IPS-18a (cell line): ENCODE measurements at regions not wholly inside any gene's neighbourhood (a gene's known extent, or its start where the extent isn't known, plus 50 kb on each side); places are given as distances from the start of the nearest gene placed in this dataset.
"Not testable (repeated sequence)": the region's sequence is repeated elsewhere in the genome, so short reads cannot be mapped to it uniquely, and the experiment has no call there.

Experiments
- H3K27ac ChIP-seq: one replicate; pipeline ENCODE4 v1.5.1; 2013; ENCODE audit warnings: low read length
- H3K27me3 ChIP-seq: one replicate; pipeline ENCODE4 v1.6.1; 2013; ENCODE audit warnings: mild to moderate bottlenecking, low read length; ENCODE audit not compliant: control insufficient read depth, insufficient read depth
- H3K36me3 ChIP-seq: one replicate; pipeline ENCODE4 v1.6.1; 2013; ENCODE audit warnings: low read depth, low read length; ENCODE audit not compliant: control insufficient read depth
- H3K4me1 ChIP-seq: one replicate; pipeline ENCODE4 v1.6.1; 2013; ENCODE audit warnings: low read depth, low read length; ENCODE audit not compliant: control insufficient read depth
- H3K4me3 ChIP-seq: one replicate; pipeline ENCODE4 v1.5.1; 2013; ENCODE audit warnings: low read length
- H3K9ac ChIP-seq: one replicate; pipeline ENCODE4 v1.6.1; 2013; ENCODE audit warnings: mild to moderate bottlenecking, low read length, moderate library complexity
- H3K9me3 ChIP-seq: one replicate; pipeline ENCODE4 v1.6.1; 2013; ENCODE audit warnings: low read depth, low read length; ENCODE audit not compliant: control insufficient read depth

DNA sequence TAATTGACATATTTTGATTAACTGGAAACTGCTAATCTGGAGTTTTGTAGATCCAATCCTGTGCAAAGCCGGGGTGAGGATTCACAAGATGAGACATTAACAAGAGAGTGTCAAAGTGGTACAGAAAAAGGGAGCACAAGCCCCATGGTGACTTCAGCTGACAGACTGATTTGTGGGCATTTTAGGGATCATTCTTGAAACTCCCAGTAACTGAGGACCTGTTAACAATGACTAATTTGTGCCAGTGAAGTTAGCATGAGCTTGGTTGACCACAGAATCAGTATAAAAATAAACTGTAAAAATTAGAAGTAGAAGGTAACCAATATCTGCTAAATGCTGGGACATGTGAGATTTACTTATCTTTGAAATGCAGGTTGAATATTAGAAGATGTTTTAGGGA, 1578.3 kb downstream of the EFNA5 start:
- peaks cover 8% of the 10 kb centered on the region for H3K4me1 ChIP-seq
- H3K27me3 ChIP-seq = no peaks in the 10 kb centered on the region
- no peak overlapping the region for H3K4me3 ChIP-seq
- no peaks in the 10 kb centered on the region for H3K36me3 ChIP-seq
- no peak overlapping the region for H3K27ac ChIP-seq
- no peak overlapping the region for H3K9ac ChIP-seq
- H3K9me3 ChIP-seq = no peaks in the 10 kb centered on the region

DNA sequence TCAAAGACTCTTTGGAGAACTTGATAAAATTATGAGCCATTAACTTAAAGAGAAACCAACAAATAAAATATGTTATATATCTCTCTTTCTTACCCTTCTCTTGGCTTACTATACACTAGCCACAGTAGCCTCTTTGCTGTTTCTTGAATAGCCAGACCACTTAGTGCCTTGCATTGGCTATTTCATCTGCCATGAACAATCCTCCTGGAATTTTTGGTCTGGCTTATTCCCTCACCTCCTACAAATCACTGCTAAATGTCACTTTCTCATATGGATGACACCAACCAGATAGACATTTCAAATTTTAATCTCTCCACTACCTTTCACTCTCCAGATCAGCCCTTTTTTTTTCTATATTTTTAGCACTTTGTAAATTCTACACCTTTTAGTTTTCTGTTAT, 1581.7 kb downstream of the EFNA5 start:
- Histone ChIP-seq H3K27ac (no peak overlapping the region), H3K9ac (no peak overlapping the region), H3K4me1 (peaks cover 38% of the 10 kb centered on the region)

DNA sequence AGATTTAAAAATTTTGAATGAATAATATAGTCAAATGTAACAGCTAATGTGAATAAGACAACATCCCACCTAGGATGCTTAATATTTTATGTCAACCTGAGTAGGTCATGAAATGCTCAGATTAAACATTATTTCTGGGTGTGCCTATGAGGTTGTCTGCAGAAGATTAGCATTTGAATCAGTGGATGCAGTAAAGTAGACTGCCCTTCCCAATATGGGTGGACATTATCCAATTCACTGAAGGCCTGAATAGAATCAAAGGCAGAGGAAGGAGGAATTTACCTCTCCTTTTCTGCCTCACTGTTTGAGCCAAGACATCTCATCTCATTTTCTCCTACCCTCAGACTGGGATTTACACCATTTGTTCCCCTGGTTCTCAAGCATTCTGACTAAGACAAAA, 1582.3 kb downstream of the EFNA5 start:
- H3K9me3 ChIP-seq = no peaks in the 10 kb centered on the region
- H3K4me3 ChIP-seq = no peak overlapping the region
- peaks cover 44% of the 10 kb centered on the region for H3K4me1 ChIP-seq
- H3K36me3 ChIP-seq = no peaks in the 10 kb centered on the region
- H3K27me3 ChIP-seq = no peaks in the 10 kb centered on the region
- H3K9ac ChIP-seq = no peak overlapping the region
- no peak overlapping the region for H3K27ac ChIP-seq

More for the DNA sequence above, 1581.7 kb downstream of the EFNA5 start:
- Histone ChIP-seq H3K9me3 (no peaks in the 10 kb centered on the region), H3K36me3 (no peaks in the 10 kb centered on the region), H3K4me3 (no peak overlapping the region), H3K27me3 (no peaks in the 10 kb centered on the region)

DNA sequence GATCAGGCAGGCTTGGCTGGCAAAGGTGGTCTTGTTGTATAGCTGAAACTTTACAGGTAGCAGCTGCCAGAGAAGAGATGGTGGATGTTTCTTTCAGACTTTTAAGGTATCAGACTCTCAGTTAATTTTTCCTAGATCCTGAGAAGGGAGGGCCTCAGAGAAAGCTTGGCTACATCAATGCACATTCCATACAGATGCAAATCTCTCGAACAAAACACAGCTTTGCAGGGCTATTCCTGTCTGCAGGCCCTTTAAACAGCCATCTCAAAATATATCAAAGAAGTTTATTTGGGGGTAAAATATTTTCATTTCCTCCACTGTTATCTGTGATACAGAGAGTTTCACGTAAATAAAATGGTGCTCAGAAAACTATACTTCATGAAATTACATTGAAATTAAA, 1584.4 kb downstream of the EFNA5 start:
- H3K27ac ChIP-seq = peak overlapping the region; percentile 44
- peak overlapping the region; percentile 10 for H3K9ac ChIP-seq
- H3K27me3 ChIP-seq = no peaks in the 10 kb centered on the region
- no peaks in the 10 kb centered on the region for H3K36me3 ChIP-seq
- peaks cover 44% of the 10 kb centered on the region for H3K4me1 ChIP-seq
- H3K4me3 ChIP-seq = peak overlapping the region; percentile 37
- no peaks in the 10 kb centered on the region for H3K9me3 ChIP-seq

DNA sequence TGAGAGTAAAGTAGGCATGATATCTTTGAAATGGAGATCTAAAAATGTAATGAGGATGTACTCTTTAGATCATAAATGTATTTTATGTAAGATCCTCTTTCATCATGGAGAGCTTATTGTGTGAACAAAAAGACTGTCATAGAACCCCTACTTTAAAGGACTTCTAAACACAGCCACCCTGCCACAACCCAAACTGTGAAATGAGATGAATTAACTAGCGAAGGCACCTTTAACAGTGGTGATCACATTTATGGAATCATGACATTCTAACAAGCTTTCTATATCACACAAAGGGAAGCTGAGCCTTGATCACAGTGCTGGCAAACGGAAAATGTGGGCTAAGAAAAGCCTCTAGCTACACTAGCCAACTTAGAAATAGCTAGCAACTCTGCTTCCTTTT, 1585.2 kb downstream of the EFNA5 start:
- Histone ChIP-seq H3K27ac (peak overlapping the region; percentile 44), H3K27me3 (no peaks in the 10 kb centered on the region), H3K36me3 (no peaks in the 10 kb centered on the region), H3K9ac (peak overlapping the region; percentile 10), H3K9me3 (no peaks in the 10 kb centered on the region), H3K4me1 (peaks cover 44% of the 10 kb centered on the region), H3K4me3 (peak overlapping the region; percentile 37)

DNA sequence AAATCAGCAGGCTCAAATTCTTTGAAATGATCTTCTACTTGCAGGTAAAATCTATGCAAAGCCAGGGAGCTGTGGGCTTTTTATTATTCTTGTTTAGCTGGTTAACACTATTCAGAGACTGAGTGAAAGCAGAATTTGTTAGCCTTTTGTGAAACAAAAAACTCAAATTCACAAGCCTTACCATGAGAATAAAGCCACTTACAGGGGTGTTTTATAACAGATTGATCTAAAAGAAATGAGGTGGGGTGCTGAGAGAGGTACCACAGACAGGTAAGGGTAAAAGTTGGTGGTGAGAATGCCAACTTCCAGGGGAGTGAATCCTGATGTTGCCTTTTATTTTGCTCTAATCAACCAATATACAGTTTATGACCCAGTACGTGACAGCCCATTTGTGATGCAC, 1585.6 kb downstream of the EFNA5 start:
- H3K9ac ChIP-seq = no peak overlapping the region
- H3K9me3 ChIP-seq = no peaks in the 10 kb centered on the region
- H3K27ac ChIP-seq = peak overlapping the region; percentile 44
- H3K4me1 ChIP-seq = peaks cover 44% of the 10 kb centered on the region
- no peaks in the 10 kb centered on the region for H3K27me3 ChIP-seq
- H3K36me3 ChIP-seq = no peaks in the 10 kb centered on the region
- peak overlapping the region; percentile 28 for H3K4me3 ChIP-seq

DNA sequence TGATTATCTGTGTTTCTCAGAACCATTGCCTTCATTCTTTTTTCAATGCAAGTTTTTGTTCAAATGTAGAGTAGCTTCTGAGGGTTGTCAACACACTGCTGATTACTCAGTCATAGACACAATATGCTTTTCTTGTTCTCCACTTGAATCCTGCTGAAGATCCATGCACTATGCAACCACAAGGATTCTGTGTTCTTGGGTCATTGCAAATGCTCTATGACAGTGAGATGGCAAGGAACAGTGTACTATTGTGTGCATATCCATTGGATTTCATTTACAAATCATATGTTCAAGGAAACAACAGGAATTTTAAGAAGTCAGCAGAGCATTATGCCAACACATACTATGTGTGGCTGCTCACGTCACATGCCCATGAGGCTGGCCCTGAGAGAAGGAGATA, 1590.2 kb downstream of the EFNA5 start:
- Histone ChIP-seq H3K9ac (no peak overlapping the region), H3K36me3 (no peaks in the 10 kb centered on the region), H3K27ac (no peak overlapping the region), H3K9me3 (no peaks in the 10 kb centered on the region), H3K27me3 (no peaks in the 10 kb centered on the region), H3K4me1 (peaks cover 21% of the 10 kb centered on the region), H3K4me3 (no peak overlapping the region)

DNA sequence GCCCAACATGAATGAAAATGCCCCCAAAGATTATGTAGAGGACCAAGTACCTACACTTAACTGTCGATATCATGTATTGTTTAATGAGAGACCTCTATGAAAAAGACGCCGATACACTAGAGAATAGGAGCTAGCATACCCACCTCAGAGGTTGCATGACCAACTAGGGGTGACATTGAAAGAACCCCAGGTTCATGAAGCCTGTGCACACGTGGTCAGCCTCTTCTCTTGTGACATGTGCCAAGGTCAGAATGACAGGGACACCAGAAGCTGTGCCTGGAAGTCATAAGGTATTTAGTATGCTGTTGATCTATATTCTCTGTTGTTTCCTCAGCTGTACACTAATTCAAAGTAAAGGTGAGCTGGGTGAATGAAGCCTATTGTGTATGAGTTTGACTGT, 1594.1 kb downstream of the EFNA5 start:
- H3K4me3 ChIP-seq = no peak overlapping the region
- H3K27me3 ChIP-seq = no peaks in the 10 kb centered on the region
- no peaks in the 10 kb centered on the region for H3K36me3 ChIP-seq
- no peak overlapping the region for H3K27ac ChIP-seq
- H3K4me1 ChIP-seq = no peaks in the 10 kb centered on the region
- no peak overlapping the region for H3K9ac ChIP-seq
- no peaks in the 10 kb centered on the region for H3K9me3 ChIP-seq

DNA sequence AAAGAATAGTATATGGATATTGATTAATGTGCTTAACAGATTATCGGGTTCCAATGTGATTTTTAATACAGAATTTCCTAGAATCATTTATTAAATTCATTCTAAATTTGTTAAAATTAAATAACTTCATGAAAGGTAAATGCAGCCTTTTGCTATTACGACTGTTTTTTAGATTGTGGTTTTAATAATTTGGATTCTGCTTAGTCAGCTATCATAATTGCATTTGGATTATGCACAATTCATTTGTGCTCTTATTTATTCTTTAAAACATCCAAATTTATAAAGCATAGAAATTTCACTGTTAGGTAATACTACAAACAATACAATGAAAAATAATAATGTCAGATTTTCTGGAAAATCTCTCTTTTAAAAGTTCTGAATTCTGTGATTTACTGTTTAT, 1598.5 kb downstream of the EFNA5 start:
- H3K9me3 ChIP-seq = no peaks in the 10 kb centered on the region
- H3K9ac ChIP-seq = no peak overlapping the region
- H3K27ac ChIP-seq = no peak overlapping the region
- no peaks in the 10 kb centered on the region for H3K36me3 ChIP-seq
- H3K4me1 ChIP-seq = no peaks in the 10 kb centered on the region
- H3K4me3 ChIP-seq = no peak overlapping the region
- H3K27me3 ChIP-seq = no peaks in the 10 kb centered on the region

DNA sequence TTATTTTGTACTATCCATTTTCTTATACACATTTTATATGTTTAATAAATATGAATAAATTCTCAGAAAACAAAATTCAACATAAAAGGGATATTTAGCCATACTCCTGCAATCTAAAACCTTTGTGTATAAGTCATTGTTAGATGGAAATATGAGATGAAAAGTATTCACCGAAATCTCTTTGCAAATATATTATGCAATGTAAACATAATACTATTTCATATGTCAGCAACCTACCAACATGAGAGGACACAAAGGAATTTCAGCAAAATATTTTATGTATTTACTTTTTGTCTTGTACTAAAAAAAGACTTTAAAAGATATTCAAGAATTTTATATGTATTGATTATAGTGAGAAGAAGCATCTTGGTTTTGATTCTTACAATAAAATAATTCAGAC, 1623.4 kb downstream of the EFNA5 start:
- Histone ChIP-seq H3K9me3 (no peaks in the 10 kb centered on the region), H3K4me1 (no peaks in the 10 kb centered on the region), H3K9ac (no peak overlapping the region), H3K27ac (no peak overlapping the region), H3K4me3 (no peak overlapping the region), H3K36me3 (no peaks in the 10 kb centered on the region), H3K27me3 (no peaks in the 10 kb centered on the region)

DNA sequence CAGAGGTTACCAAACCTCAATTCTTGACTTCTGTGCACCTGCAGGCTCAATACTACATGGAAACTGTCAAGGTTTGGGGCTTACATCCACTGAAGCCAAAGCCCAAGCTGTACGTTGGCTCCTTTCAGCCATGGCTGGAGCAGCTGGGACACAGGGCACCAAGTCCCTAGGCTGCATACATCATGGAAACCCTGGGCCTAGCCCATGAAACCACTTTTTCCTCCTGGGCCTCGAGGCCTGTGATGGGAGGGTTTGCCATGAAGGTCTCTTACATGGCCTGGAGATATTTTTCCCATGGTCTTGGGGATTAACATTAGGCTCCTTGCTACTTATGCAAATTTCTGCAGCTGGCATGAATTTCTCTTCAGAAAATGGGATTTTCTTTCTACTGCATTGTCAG, 1638.7 kb downstream of the EFNA5 start:
- not testable (repeated sequence) for H3K27me3 ChIP-seq, H3K4me1 ChIP-seq, H3K9me3 ChIP-seq, H3K4me3 ChIP-seq, H3K27ac ChIP-seq, H3K9ac ChIP-seq, H3K36me3 ChIP-seq

DNA sequence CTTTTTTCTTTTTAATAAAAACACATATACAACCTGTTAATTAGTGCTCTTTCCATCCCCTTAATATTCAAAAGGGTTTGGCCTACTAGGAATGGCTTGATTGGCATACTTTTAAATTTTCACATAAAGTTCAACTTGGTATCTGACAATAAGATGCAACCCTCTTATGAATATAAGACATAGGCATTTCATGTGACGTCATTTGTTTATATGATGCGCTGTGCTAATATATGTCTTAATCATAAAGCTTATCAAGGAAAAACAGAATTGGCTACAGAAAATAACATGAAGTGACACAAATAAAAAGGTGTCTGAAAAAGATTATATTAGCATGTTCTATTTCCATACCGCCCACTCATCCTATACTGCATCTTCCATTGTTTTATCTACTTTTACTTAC, 1642.4 kb downstream of the EFNA5 start:
- Histone ChIP-seq H3K36me3 (no peaks in the 10 kb centered on the region), H3K9me3 (no peaks in the 10 kb centered on the region), H3K4me3 (no peak overlapping the region), H3K27ac (no peak overlapping the region), H3K9ac (no peak overlapping the region), H3K27me3 (no peaks in the 10 kb centered on the region), H3K4me1 (no peaks in the 10 kb centered on the region)
